WI38 (cell line): ENCODE measurements at regions not wholly inside any gene's neighbourhood (a gene's known extent, or its start where the extent isn't known, plus 50 kb on each side); places are given as distances from the start of the nearest gene placed in this dataset.

Experiments
- H3K4me3 ChIP-seq: 2 replicates; pipeline ENCODE4 v1.5.1; 2011; ENCODE audit warnings: low read depth, mild to moderate bottlenecking, control low read depth, low read length
- TF ChIP-seq, protein P1 (sequence below): IDR thresholded peaks from 2 replicates; pipeline ENCODE4 v1.5.1; 2012; ENCODE audit warnings: low read depth, mild to moderate bottlenecking, control low read depth, low read length

DNA sequence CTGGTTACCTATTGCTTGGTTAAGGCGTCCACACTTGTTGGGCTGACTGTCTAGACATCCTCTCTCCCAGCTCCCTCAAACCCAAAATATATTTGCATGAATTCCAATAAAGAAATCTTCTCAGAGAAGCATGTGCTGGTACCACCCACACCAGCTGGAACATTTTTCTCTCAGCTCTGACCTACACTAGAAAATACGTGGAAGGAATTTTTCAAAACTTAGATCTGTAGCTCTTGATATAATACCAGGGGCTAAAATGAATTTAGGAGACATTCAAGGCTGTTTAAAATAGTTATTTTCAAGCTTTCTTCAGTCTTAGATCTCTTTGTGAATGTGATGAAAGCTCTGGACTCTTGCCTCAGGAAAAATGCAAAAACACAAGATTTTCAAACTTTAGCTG is 590.4 kb downstream of the PDCD6IP start:
- TF ChIP-seq, protein P1, sequence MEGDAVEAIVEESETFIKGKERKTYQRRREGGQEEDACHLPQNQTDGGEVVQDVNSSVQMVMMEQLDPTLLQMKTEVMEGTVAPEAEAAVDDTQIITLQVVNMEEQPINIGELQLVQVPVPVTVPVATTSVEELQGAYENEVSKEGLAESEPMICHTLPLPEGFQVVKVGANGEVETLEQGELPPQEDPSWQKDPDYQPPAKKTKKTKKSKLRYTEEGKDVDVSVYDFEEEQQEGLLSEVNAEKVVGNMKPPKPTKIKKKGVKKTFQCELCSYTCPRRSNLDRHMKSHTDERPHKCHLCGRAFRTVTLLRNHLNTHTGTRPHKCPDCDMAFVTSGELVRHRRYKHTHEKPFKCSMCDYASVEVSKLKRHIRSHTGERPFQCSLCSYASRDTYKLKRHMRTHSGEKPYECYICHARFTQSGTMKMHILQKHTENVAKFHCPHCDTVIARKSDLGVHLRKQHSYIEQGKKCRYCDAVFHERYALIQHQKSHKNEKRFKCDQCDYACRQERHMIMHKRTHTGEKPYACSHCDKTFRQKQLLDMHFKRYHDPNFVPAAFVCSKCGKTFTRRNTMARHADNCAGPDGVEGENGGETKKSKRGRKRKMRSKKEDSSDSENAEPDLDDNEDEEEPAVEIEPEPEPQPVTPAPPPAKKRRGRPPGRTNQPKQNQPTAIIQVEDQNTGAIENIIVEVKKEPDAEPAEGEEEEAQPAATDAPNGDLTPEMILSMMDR, result no peak
- H3K4me3 ChIP-seq, result no peak overlapping the region

DNA sequence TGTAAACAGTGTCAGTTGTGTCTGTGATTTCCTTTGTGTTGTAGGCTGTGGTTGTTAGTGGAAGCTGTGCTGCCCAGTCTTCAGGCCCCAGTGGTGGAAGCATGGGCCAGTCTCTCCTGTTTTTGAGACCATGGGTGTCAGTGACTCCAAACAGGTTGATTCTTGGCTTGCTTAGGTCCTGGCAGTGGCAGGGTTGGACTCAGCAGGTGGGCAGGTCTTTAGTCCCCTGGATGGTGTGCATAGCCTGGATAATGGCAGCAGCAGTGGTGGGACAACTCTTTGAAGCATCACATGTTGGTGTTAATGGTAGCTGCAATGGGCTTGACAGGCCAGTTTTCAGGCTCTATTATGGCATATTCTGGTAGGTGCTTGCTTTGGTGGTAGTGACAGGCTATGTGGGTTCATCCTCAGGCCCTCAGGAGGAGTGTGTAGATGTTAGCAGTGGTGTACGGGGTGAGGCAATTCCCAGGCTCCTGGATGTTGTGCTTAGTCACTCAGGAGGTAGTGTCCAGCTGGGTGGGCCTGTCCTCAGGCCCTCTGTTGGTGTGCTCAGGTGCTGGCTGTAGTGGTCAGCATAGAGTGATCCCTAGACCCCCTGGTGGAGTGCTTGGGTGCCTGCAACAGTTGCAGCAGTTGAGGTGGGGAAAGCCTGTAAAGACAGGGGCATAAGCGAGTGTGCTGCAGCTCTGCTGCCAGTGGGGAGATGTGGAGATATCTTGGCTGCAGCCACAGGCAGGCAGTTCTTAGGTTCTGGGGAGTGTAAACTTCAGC is 596.7 kb downstream of the PDCD6IP start:
- TF ChIP-seq, protein P1, result no peak
- H3K4me3 ChIP-seq, result no peak overlapping the region

DNA sequence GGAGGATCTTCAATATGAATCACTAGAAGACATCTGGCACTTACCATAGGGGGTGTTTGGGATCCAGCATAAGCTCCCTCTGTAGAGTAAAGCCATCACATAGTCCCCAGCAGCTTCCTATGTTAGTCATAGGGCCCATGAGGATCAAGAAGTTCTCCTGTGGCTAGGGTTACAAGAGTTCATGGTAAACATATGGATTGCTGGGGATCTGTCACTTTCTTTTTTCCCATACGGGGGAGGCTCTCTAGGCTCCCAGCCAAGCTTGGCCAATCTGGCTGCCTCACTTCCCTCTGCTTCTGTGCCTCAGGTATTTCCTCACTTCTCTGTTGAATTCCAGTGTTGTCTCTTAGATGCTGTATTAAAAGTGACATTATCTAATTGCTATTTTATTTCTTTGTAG is 597.9 kb downstream of the PDCD6IP start:
- H3K4me3 ChIP-seq, result no peak overlapping the region
- TF ChIP-seq, protein P1, result no peak

GRCh38 chr3:34396956-34397355 is 598.5 kb downstream of the PDCD6IP start:
- no peak overlapping the region for H3K4me3 ChIP-seq
- TF ChIP-seq, protein P1, result no peak

GRCh38 chr3:34399401-34399800 is 601.0 kb downstream of the PDCD6IP start:
- TF ChIP-seq, protein P1, result no peak
- H3K4me3 ChIP-seq, result no peak overlapping the region

- H3K4me3 ChIP-seq, result no peak overlapping the region
- TF ChIP-seq, protein P1, result no peak
Observed at GRCh38 chr3:34405159-34405558, 606.7 kb downstream of the PDCD6IP start.

- TF ChIP-seq, protein P1, result no peak
- H3K4me3 ChIP-seq, result no peak overlapping the region
Observed at GRCh38 chr3:34407281-34407680, 608.9 kb downstream of the PDCD6IP start.
